HEK293 (cell line): ENCODE measurements at regions not wholly inside any gene's neighbourhood (a gene's known extent, or its start where the extent isn't known, plus 50 kb on each side); places are given as distances from the start of the nearest gene placed in this dataset.
A peak's percentile ranks its signal among the peaks of the same experiment; 100 is the strongest.

Experiments
- BCL11A ChIP-seq: fragments of 450-650 bp; formaldehyde crosslinking; IDR thresholded peaks from 2 replicates; pipeline ENCODE4 v1.5.1; 2016; ENCODE audit warnings: low read depth, missing biosample characterization, missing genetic modification characterization
- TRIM28 ChIP-seq: IDR thresholded peaks from 2 replicates; pipeline ENCODE4 v1.6.1; 2011; ENCODE audit warnings: low read length, control low read depth, borderline replicate concordance
- ZNF121 ChIP-seq: fragments of 450-650 bp; formaldehyde crosslinking; IDR thresholded peaks from 2 replicates; pipeline ENCODE4 v1.5.1; 2016; ENCODE audit warnings: missing biosample characterization, missing genetic modification characterization
- ZNF350 ChIP-seq: fragments of 450-650 bp; formaldehyde crosslinking; IDR thresholded peaks from 2 replicates; pipeline ENCODE4 v1.5.0; 2017; ENCODE audit warnings: missing biosample characterization, mild to moderate bottlenecking, missing genetic modification characterization
- ZNF416 ChIP-seq: fragments of 450-650 bp; formaldehyde crosslinking; IDR thresholded peaks from 2 replicates; pipeline ENCODE4 v1.5.1; 2016; ENCODE audit warnings: missing biosample characterization, missing genetic modification characterization
- TF ChIP-seq, protein P1 (sequence below): fragments of 450-650 bp; formaldehyde crosslinking; IDR thresholded peaks from 2 replicates; pipeline ENCODE4 v1.5.1; 2016; ENCODE audit warnings: missing biosample characterization, missing genetic modification characterization
- TF ChIP-seq, protein P2 (sequence below): fragments of 450-650 bp; formaldehyde crosslinking; IDR thresholded peaks from 2 replicates; pipeline ENCODE4 v1.5.1; 2016; ENCODE audit warnings: missing biosample characterization, missing genetic modification characterization, low read depth
- TF ChIP-seq, protein P3 (sequence below): fragments of 450-650 bp; formaldehyde crosslinking; IDR thresholded peaks from 2 replicates; pipeline ENCODE4 v1.5.1; 2016; ENCODE audit warnings: missing biosample characterization, missing genetic modification characterization

DNA sequence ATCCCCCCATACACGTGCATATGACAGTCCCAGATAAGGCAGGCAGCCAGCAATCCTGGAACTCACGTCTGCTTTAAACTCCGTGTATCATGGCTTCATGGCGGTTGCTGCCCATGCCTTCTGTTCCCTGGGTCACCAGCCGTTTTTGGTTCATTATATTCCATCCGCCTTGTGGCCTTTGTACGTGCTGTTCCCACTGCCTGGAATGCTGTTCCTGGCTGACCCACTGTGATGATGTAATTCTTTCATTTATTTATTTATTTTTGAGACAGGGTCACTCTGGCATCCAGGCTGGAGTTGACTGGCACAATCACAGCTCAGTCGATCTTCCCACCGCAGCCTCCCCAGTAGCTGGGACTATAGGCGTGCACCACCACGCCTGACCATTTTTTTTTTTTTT is 136.7 kb upstream of the GSE1 start:
- TF ChIP-seq, protein P1, sequence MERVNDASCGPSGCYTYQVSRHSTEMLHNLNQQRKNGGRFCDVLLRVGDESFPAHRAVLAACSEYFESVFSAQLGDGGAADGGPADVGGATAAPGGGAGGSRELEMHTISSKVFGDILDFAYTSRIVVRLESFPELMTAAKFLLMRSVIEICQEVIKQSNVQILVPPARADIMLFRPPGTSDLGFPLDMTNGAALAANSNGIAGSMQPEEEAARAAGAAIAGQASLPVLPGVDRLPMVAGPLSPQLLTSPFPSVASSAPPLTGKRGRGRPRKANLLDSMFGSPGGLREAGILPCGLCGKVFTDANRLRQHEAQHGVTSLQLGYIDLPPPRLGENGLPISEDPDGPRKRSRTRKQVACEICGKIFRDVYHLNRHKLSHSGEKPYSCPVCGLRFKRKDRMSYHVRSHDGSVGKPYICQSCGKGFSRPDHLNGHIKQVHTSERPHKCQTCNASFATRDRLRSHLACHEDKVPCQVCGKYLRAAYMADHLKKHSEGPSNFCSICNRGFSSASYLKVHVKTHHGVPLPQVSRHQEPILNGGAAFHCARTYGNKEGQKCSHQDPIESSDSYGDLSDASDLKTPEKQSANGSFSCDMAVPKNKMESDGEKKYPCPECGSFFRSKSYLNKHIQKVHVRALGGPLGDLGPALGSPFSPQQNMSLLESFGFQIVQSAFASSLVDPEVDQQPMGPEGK (tag by site-specific recombination): no peak
- TF ChIP-seq, protein P2, sequence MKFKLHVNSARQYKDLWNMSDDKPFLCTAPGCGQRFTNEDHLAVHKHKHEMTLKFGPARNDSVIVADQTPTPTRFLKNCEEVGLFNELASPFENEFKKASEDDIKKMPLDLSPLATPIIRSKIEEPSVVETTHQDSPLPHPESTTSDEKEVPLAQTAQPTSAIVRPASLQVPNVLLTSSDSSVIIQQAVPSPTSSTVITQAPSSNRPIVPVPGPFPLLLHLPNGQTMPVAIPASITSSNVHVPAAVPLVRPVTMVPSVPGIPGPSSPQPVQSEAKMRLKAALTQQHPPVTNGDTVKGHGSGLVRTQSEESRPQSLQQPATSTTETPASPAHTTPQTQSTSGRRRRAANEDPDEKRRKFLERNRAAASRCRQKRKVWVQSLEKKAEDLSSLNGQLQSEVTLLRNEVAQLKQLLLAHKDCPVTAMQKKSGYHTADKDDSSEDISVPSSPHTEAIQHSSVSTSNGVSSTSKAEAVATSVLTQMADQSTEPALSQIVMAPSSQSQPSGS: 0 out of 2 replicates have a peak, but pooled peaks have one; percentile 6
- no peak for TF ChIP-seq BCL11A (tag by site-specific recombination)
- no peak for TF ChIP-seq ZNF416 (tag by site-specific recombination)
- TF ChIP-seq ZNF121 (tag by site-specific recombination): no peak
- no peak for TF ChIP-seq ZNF350 (tag by site-specific recombination)
- TF ChIP-seq, protein P3, sequence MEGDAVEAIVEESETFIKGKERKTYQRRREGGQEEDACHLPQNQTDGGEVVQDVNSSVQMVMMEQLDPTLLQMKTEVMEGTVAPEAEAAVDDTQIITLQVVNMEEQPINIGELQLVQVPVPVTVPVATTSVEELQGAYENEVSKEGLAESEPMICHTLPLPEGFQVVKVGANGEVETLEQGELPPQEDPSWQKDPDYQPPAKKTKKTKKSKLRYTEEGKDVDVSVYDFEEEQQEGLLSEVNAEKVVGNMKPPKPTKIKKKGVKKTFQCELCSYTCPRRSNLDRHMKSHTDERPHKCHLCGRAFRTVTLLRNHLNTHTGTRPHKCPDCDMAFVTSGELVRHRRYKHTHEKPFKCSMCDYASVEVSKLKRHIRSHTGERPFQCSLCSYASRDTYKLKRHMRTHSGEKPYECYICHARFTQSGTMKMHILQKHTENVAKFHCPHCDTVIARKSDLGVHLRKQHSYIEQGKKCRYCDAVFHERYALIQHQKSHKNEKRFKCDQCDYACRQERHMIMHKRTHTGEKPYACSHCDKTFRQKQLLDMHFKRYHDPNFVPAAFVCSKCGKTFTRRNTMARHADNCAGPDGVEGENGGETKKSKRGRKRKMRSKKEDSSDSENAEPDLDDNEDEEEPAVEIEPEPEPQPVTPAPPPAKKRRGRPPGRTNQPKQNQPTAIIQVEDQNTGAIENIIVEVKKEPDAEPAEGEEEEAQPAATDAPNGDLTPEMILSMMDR: no peak
- TF ChIP-seq TRIM28: no peak
